Fibroblast of mammary gland (primary cell): ENCODE measurements at regions not wholly inside any gene's neighbourhood (a gene's known extent, or its start where the extent isn't known, plus 50 kb on each side); places are given as distances from the start of the nearest gene placed in this dataset.

Source experiments
- DNase-seq: peaks from one replicate; pipeline ENCODE4 v3.0.0-alpha.2; 2010; ENCODE audit warnings: low read depth
- H3K4me3 ChIP-seq: 2 replicates; pipeline ENCODE4 v1.5.1; 2011; ENCODE audit warnings: low read depth, mild to moderate bottlenecking, low read length, moderate library complexity; ENCODE audit not compliant: control insufficient read depth
- TF ChIP-seq, protein P1 (sequence below): conservative IDR thresholded peaks from 2 replicates; pipeline ENCODE4 v1.5.1; 2011; ENCODE audit warnings: low read depth, low read length, inconsistent platforms; ENCODE audit not compliant: control insufficient read depth, insufficient read depth

DNA sequence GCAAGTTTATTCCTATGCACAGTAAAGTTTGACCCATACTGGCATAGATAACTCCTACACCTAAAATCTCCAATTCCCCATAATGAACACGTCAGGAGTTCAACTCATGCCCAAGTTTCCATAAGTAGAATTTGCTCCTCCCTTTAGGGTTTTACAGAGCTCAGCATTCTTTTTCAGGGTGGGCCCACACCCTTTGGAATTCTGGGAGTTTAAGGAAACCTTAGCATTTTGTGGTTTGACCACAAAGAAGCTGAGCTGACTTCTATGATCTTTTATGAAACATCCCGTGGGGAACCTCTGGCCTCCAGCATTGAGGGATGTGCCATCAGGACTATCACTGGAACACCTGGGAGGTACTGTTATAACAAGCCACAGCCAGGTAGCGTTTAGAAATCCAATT, 220.6 kb upstream of the MAP3K1 start:
- H3K4me3 ChIP-seq: no peak overlapping the region
- DNase-seq: no peak
- TF ChIP-seq, protein P1, sequence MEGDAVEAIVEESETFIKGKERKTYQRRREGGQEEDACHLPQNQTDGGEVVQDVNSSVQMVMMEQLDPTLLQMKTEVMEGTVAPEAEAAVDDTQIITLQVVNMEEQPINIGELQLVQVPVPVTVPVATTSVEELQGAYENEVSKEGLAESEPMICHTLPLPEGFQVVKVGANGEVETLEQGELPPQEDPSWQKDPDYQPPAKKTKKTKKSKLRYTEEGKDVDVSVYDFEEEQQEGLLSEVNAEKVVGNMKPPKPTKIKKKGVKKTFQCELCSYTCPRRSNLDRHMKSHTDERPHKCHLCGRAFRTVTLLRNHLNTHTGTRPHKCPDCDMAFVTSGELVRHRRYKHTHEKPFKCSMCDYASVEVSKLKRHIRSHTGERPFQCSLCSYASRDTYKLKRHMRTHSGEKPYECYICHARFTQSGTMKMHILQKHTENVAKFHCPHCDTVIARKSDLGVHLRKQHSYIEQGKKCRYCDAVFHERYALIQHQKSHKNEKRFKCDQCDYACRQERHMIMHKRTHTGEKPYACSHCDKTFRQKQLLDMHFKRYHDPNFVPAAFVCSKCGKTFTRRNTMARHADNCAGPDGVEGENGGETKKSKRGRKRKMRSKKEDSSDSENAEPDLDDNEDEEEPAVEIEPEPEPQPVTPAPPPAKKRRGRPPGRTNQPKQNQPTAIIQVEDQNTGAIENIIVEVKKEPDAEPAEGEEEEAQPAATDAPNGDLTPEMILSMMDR: no peak

- no peak overlapping the region for H3K4me3 ChIP-seq
- TF ChIP-seq, protein P1: no peak
Measured at GRCh38 chr5:56591081-56591480, 224.3 kb upstream of the MAP3K1 start.

GRCh38 chr5:56589481-56589860, 225.9 kb upstream of the MAP3K1 start:
- DNase-seq: no peak
- TF ChIP-seq, protein P1: no peak

More at GRCh38 chr5:56591081-56591480, 224.3 kb upstream of the MAP3K1 start:
- DNase-seq: no peak

GRCh38 chr5:56588636-56589480, 226.5 kb upstream of the MAP3K1 start:
- no peak for DNase-seq

More at GRCh38 chr5:56589481-56589860, 225.9 kb upstream of the MAP3K1 start:
- no peak overlapping the region for H3K4me3 ChIP-seq

DNA sequence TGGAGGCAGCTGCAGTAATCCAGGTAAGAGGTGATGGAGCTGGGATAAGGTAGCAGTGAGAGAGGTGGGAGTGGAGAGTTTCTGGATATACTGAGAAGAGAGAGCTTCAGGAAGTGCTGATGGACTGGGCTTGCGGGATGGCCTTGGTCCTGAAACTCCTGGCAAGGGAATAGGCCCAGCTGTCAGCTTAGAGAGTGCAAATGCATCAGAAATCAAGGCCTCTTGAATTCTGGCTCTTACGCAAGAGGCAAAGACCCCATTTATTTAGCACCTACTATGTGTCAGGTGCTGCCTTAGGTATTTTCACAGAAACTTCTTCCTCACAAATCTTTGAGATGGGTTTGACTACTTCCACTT, 227.2 kb upstream of the MAP3K1 start:
- H3K4me3 ChIP-seq: no peak overlapping the region
- TF ChIP-seq, protein P1: no peak
- DNase-seq: no peak

More at GRCh38 chr5:56588636-56589480, 226.5 kb upstream of the MAP3K1 start:
- H3K4me3 ChIP-seq: no peak overlapping the region
- TF ChIP-seq, protein P1: no peak

DNA sequence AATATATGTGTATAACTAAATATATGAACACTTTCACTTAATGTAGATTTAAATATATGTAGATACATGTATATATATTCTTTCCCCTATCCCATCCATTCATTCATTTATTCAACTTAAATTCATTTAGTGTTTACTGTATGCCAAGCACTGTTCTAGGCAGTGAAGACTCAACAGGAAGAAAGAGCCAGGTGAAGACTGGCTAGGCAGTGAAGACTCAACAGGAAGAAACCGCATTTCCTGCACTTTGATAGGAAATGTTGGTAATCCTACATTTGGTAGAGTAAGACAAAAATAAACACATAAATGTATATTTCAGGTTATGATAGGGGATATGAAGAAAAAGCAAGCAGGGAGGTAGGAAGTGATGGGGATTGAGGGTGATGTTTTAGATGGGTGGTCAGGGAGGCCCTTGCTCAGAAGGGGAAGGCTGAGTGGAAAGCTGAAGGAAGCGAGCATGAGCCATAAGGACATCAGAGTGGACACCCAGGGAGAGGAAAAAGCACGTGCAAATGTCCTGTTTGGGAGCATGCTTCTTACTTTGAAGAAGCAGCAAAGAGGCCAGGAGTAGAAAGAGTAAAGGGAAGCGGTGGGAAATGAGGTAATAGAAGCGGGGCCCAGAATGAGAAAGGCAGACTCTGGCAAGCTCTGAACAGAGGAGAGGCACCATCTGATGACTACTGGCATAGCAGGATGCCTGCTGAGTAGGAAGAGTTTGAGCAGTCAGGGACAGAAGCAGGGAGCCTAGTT, 227.8 kb upstream of the MAP3K1 start:
- no peak for DNase-seq

More for the DNA sequence above, 227.8 kb upstream of the MAP3K1 start:
- no peak overlapping the region for H3K4me3 ChIP-seq
- TF ChIP-seq, protein P1: no peak
